ENCODE measurements at regions not wholly inside any gene's neighbourhood (a gene's known extent, or its start where the extent isn't known, plus 50 kb on each side); places are given as distances from the start of the nearest gene placed in this dataset.

- H3K4me1 Mint-ChIP-seq (ENCODE audit: low read depth, unreplicated experiment), result no peaks in the 10 kb centered on the region
- no peak overlapping the region for H3K4me3 Mint-ChIP-seq (ENCODE audit: unreplicated experiment)
- FAIRE-seq, result no peak
Measured at GRCh38 chr7:50221028-50221427, 83.5 kb upstream of the IKZF1 start.

GRCh38 chr7:50220273-50220672 is 84.2 kb upstream of the IKZF1 start:
- H2AFZ ChIP-seq (ENCODE audit: low read depth, low read length), result no peak overlapping the region

More at GRCh38 chr7:50221028-50221427, 83.5 kb upstream of the IKZF1 start:
- Histone ChIP-seq H3K9ac (ENCODE audit: low read length) (no peak overlapping the region), H3K4me3 (ENCODE audit: insufficient read depth, low read depth, low read length) (no peak overlapping the region), H3K4me1 (ENCODE audit: insufficient read depth, low read length) (no peaks in the 10 kb centered on the region), H4K20me1 (ENCODE audit: insufficient read depth, low read length) (no peaks in the 10 kb centered on the region), H3K36me3 (ENCODE audit: insufficient read depth, low read length) (no peaks in the 10 kb centered on the region), H2AFZ (ENCODE audit: low read depth, low read length) (no peak overlapping the region), H3K27ac (ENCODE audit: low read depth, low read length) (no peak overlapping the region), H3K79me2 (ENCODE audit: insufficient read depth, low read length) (no peaks in the 10 kb centered on the region), H3K9me3 (ENCODE audit: insufficient read depth, low read depth, low read length) (peaks cover 6% of the 10 kb centered on the region), H3K4me2 (ENCODE audit: low read length) (no peak overlapping the region), H3K27me3 (ENCODE audit: insufficient read depth, low read length) (no peaks in the 10 kb centered on the region)
- Mint-ChIP-seq H3K9me3 (ENCODE audit: unreplicated experiment) (peaks cover 6% of the 10 kb centered on the region), H3K27ac (ENCODE audit: unreplicated experiment) (no peak overlapping the region), H3K27me3 (ENCODE audit: low read depth, unreplicated experiment) (peaks cover 16% of the 10 kb centered on the region), H3K36me3 (ENCODE audit: low read depth, unreplicated experiment) (no peaks in the 10 kb centered on the region)
- TF ChIP-seq CTCF (IDR thresholded peaks at IDR 0.05; ENCODE audit: insufficient read depth, low read depth, low read length), result no peak
- TF ChIP-seq EZH2 (IDR thresholded peaks at IDR 0.05; ENCODE audit: insufficient read depth, low read length), result no peak
- DNase-seq (ENCODE audit: low read depth), result no peak

More at GRCh38 chr7:50220273-50220672, 84.2 kb upstream of the IKZF1 start:
- H3K36me3 Mint-ChIP-seq (ENCODE audit: low read depth, unreplicated experiment), result no peaks in the 10 kb centered on the region
- no peaks in the 10 kb centered on the region for H3K4me1 ChIP-seq (ENCODE audit: insufficient read depth, low read length)
- FAIRE-seq (no peak), DNase-seq (ENCODE audit: low read depth) (no peak)
- no peak overlapping the region for H3K4me3 Mint-ChIP-seq (ENCODE audit: unreplicated experiment)
- H3K36me3 ChIP-seq (ENCODE audit: insufficient read depth, low read length), result no peaks in the 10 kb centered on the region
- TF ChIP-seq EZH2 (IDR thresholded peaks at IDR 0.05; ENCODE audit: insufficient read depth, low read length), result no peak
- TF ChIP-seq CTCF (IDR thresholded peaks at IDR 0.05; ENCODE audit: insufficient read depth, low read depth, low read length), result no peak
- H3K79me2 ChIP-seq (ENCODE audit: insufficient read depth, low read length), result no peaks in the 10 kb centered on the region
- H3K9ac ChIP-seq (ENCODE audit: low read length), result no peak overlapping the region
- H4K20me1 ChIP-seq (ENCODE audit: insufficient read depth, low read length), result no peaks in the 10 kb centered on the region
- H3K4me1 Mint-ChIP-seq (ENCODE audit: low read depth, unreplicated experiment), result no peaks in the 10 kb centered on the region
- no peaks in the 10 kb centered on the region for H3K27me3 ChIP-seq (ENCODE audit: insufficient read depth, low read length)
- peaks cover 19% of the 10 kb centered on the region for H3K27me3 Mint-ChIP-seq (ENCODE audit: low read depth, unreplicated experiment)
- no peak overlapping the region for H3K27ac Mint-ChIP-seq (ENCODE audit: unreplicated experiment)
- no peak overlapping the region for H3K4me2 ChIP-seq (ENCODE audit: low read length)
- H3K9me3 Mint-ChIP-seq (ENCODE audit: unreplicated experiment), result peaks cover 6% of the 10 kb centered on the region
- no peak overlapping the region for H3K27ac ChIP-seq (ENCODE audit: low read depth, low read length)
- H3K4me3 ChIP-seq (ENCODE audit: insufficient read depth, low read depth, low read length), result no peak overlapping the region
- H3K9me3 ChIP-seq (ENCODE audit: insufficient read depth, low read depth, low read length), result peaks cover 6% of the 10 kb centered on the region

Data from astrocyte (in vitro differentiated cells and primary cell).